GM12892 (cell line): ENCODE measurements at regions not wholly inside any gene's neighbourhood (a gene's known extent, or its start where the extent isn't known, plus 50 kb on each side); places are given as distances from the start of the nearest gene placed in this dataset.

Source experiments
- POLR2A ChIP-seq: IDR thresholded peaks from 2 replicates; pipeline ENCODE4 v1.6.1; 2011; ENCODE audit warnings: low read depth, low read length, control low read depth
- POLR2AphosphoS5 ChIP-seq: IDR thresholded peaks from 2 replicates; pipeline ENCODE4 v1.6.1; 2011; ENCODE audit warnings: low read depth, low read length, control low read depth

DNA sequence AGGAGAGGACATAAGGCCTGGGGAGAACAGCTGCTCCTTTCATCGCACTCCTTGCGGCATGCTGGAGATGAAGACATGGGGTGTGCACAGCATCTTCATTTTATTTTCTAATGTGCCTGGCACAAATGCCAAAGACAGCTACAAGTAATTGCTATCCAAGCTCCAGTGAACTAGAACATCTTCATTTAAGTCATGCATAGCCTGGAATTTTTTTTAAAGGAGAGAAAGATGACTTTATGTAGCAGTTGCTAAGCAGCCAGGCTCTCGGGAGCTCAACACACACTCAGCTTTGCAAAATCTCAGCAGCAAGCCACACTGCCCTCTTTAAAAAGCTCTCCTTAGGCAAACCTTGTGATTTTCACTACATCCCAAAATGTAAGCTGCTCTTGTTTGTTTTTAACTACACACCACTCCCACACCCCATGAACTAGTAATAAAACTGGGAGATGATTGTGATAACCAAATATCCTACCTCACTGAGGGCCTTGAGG, 164.5 kb upstream of the POU2AF2 start:
- no peak for TF ChIP-seq POLR2AphosphoS5
- no peak for TF ChIP-seq POLR2A
